Prostate gland (tissue), 2 donors: ENCODE measurements at regions not wholly inside any gene's neighbourhood (a gene's known extent, or its start where the extent isn't known, plus 50 kb on each side); places are given as distances from the start of the nearest gene placed in this dataset.

ENCODE experiments used
- POLR2AphosphoS5 ChIP-seq: sonication (generic); formaldehyde crosslinking; IDR thresholded peaks from one replicate; pipeline ENCODE4 v1.6.1; 2017; ENCODE audit warnings: antibody characterized with exemption
- TF ChIP-seq, protein P1 (sequence below), 4 experiments: fragments of 200-600 bp in 2 of 4; fragments of 450-650 bp in 2 of 4; sonication (generic) in 2 of 4; IDR thresholded peaks; 1 replicate in 3 of 4; 2 replicates in 1 of 4; pipeline ENCODE4 v1.5.1; 2016 to 2019; ENCODE audit warnings: antibody characterized with exemption in 4 of 4, mild to moderate bottlenecking in 2 of 4, moderate library complexity in 2 of 4

DNA sequence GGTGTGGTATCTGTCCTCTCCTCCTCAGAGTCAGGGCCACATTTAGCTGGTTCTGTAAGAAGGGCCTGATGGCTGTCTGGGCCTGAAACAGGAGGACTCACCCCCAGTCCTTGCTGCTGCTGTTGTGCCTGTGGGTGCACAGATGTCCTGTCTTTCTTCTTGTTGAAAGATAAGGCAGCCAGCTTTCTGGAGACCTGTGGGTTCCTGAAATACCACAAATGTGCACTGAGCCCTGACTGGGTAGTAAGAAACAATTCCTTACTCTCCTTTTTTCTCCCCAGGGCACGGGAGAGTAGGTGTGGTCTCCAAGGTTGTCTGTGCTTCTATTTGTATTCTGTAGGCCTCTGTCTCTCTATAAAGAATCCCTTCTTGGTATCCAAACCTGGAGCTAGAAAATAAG lies 96.2 kb upstream of the DLX2 start:
- TF ChIP-seq POLR2AphosphoS5: no peak
- TF ChIP-seq, protein P1, sequence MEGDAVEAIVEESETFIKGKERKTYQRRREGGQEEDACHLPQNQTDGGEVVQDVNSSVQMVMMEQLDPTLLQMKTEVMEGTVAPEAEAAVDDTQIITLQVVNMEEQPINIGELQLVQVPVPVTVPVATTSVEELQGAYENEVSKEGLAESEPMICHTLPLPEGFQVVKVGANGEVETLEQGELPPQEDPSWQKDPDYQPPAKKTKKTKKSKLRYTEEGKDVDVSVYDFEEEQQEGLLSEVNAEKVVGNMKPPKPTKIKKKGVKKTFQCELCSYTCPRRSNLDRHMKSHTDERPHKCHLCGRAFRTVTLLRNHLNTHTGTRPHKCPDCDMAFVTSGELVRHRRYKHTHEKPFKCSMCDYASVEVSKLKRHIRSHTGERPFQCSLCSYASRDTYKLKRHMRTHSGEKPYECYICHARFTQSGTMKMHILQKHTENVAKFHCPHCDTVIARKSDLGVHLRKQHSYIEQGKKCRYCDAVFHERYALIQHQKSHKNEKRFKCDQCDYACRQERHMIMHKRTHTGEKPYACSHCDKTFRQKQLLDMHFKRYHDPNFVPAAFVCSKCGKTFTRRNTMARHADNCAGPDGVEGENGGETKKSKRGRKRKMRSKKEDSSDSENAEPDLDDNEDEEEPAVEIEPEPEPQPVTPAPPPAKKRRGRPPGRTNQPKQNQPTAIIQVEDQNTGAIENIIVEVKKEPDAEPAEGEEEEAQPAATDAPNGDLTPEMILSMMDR (IDR thresholded peaks at IDR 0.05): no peak
